GM12873 (cell line): ENCODE measurements at regions not wholly inside any gene's neighbourhood (a gene's known extent, or its start where the extent isn't known, plus 50 kb on each side); places are given as distances from the start of the nearest gene placed in this dataset.

Experiments used
- CTCF ChIP-seq: IDR thresholded peaks from 2 replicates; pipeline ENCODE4 v1.5.1; 2012; ENCODE audit warnings: low read depth, mild to moderate bottlenecking, moderate library complexity, low read length, control low read depth; ENCODE audit not compliant: insufficient read depth; ENCODE audit errors: missing control alignments

- TF ChIP-seq CTCF = no peak
Observed at GRCh38 chr10:53079283-53079682, 306.7 kb upstream of the MBL2 start.

- no peak for TF ChIP-seq CTCF
Observed at GRCh38 chr10:53076948-53077347, 304.4 kb upstream of the MBL2 start.

- TF ChIP-seq CTCF = no peak
Observed at GRCh38 chr10:53075469-53075868, 302.9 kb upstream of the MBL2 start.

- TF ChIP-seq CTCF = no peak
Observed at GRCh38 chr10:53072144-53072543, 299.6 kb upstream of the MBL2 start.

GRCh38 chr10:53071505-53072125 lies 299.0 kb upstream of the MBL2 start:
- TF ChIP-seq CTCF = no peak

- no peak for TF ChIP-seq CTCF
Observed at GRCh38 chr10:53069013-53069412, 296.4 kb upstream of the MBL2 start.

- no peak for TF ChIP-seq CTCF
Observed at GRCh38 chr10:53064614-53065013, 292.0 kb upstream of the MBL2 start.
